GDM1 (cell line): ENCODE measurements at regions not wholly inside any gene's neighbourhood (a gene's known extent, or its start where the extent isn't known, plus 50 kb on each side); places are given as distances from the start of the nearest gene placed in this dataset.
"Not testable (repeated sequence)": the region's sequence is repeated elsewhere in the genome, so short reads cannot be mapped to it uniquely, and the experiment has no call there.

Source experiments
- DNase-seq: peaks from one replicate; lab custom pipeline; 2025; lab: John Stamatoyannopoulos, UW

GRCh38 chr15:77839456-77839855 is 206.7 kb upstream of the LINGO1 start:
- DNase-seq = no peak

- no peak for DNase-seq
Observed at GRCh38 chr15:77838595-77838994, 205.9 kb upstream of the LINGO1 start.

- DNase-seq = no peak
Observed at GRCh38 chr15:77838061-77838460, 205.3 kb upstream of the LINGO1 start.

- no peak for DNase-seq
Observed at GRCh38 chr15:77837649-77838025, 204.9 kb upstream of the LINGO1 start.

- DNase-seq = no peak
Observed at GRCh38 chr15:77836906-77837648, 204.4 kb upstream of the LINGO1 start.

- DNase-seq = no peak
Observed at GRCh38 chr15:77836121-77836692, 203.5 kb upstream of the LINGO1 start.

- DNase-seq = no peak
Observed at GRCh38 chr15:77834276-77834990, 201.7 kb upstream of the LINGO1 start.

- DNase-seq = no peak
Observed at GRCh38 chr15:77832874-77833273, 200.2 kb upstream of the LINGO1 start.

- DNase-seq = no peak
Observed at GRCh38 chr15:77831986-77832385, 199.3 kb upstream of the LINGO1 start.

GRCh38 chr15:77830051-77830468 is 197.3 kb upstream of the LINGO1 start:
- DNase-seq = no peak

- DNase-seq = not testable (repeated sequence)
Observed at GRCh38 chr15:77829331-77829730, 196.6 kb upstream of the LINGO1 start.

GRCh38 chr15:77827860-77828259 is 195.1 kb upstream of the LINGO1 start:
- DNase-seq = no peak

GRCh38 chr15:77826006-77826695 is 193.4 kb upstream of the LINGO1 start:
- DNase-seq = no peak

- DNase-seq = no peak
Observed at GRCh38 chr15:77825546-77825945, 192.8 kb upstream of the LINGO1 start.

- no peak for DNase-seq
Observed at GRCh38 chr15:77825252-77825542, 192.5 kb upstream of the LINGO1 start.

GRCh38 chr15:77824361-77825251 is 191.9 kb upstream of the LINGO1 start:
- no peak for DNase-seq

- DNase-seq = no peak
Observed at GRCh38 chr15:77823736-77824135, 191.0 kb upstream of the LINGO1 start.

- no peak for DNase-seq
Observed at GRCh38 chr15:77822631-77823230, 190.0 kb upstream of the LINGO1 start.

GRCh38 chr15:77821959-77822256 is 189.2 kb upstream of the LINGO1 start:
- DNase-seq = no peak

- DNase-seq = peak; percentile 40
Observed at GRCh38 chr15:77821188-77821958, 188.7 kb upstream of the LINGO1 start.
